Cardiac fibroblast (primary cell): ENCODE measurements at regions not wholly inside any gene's neighbourhood (a gene's known extent, or its start where the extent isn't known, plus 50 kb on each side); places are given as distances from the start of the nearest gene placed in this dataset.
"Not testable (repeated sequence)": the region's sequence is repeated elsewhere in the genome, so short reads cannot be mapped to it uniquely, and the experiment has no call there.

Source experiments
- DNase-seq, 2 donors: peaks; one replicate each; pipeline versions ENCODE4 v3.0.0 to v3.0.0-alpha.2; 2010; ENCODE audit warnings: low read depth in 2 of 2
- H3K4me3 ChIP-seq, 2 donors: replicated peaks in 1 of 2; 1 replicate in 1 of 2; 2 replicates in 1 of 2; pipeline ENCODE4 v1.5.1; 2011; ENCODE audit warnings: low read depth in 2 of 2, low read length in 2 of 2, mild to moderate bottlenecking in 2 of 2, moderate library complexity in 1 of 2
- TF ChIP-seq, protein P1 (sequence below): IDR thresholded peaks from one replicate; pipeline ENCODE4 v1.5.1; 2011; ENCODE audit warnings: low read depth, mild to moderate bottlenecking, low read length, inconsistent platforms

DNA sequence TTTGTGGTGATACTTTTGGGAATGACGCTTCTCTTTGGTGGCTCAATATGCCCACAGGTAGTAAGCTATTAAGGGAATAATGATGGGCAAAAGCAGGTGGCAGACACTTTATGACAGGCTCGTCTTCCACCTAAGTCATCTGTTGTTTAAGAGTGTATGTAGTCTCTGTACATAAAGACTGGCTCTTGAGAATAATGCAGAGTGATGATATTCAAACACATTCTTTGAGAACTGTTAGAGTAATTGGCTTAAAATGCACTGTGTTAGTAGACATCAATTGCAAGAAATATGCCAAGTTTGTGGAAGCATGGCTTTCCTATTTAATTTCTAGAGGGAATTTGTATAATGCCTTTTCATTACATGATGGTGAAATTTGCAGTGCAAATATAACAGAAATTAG is 694.8 kb upstream of the MIS18BP1 start:
- TF ChIP-seq, protein P1, sequence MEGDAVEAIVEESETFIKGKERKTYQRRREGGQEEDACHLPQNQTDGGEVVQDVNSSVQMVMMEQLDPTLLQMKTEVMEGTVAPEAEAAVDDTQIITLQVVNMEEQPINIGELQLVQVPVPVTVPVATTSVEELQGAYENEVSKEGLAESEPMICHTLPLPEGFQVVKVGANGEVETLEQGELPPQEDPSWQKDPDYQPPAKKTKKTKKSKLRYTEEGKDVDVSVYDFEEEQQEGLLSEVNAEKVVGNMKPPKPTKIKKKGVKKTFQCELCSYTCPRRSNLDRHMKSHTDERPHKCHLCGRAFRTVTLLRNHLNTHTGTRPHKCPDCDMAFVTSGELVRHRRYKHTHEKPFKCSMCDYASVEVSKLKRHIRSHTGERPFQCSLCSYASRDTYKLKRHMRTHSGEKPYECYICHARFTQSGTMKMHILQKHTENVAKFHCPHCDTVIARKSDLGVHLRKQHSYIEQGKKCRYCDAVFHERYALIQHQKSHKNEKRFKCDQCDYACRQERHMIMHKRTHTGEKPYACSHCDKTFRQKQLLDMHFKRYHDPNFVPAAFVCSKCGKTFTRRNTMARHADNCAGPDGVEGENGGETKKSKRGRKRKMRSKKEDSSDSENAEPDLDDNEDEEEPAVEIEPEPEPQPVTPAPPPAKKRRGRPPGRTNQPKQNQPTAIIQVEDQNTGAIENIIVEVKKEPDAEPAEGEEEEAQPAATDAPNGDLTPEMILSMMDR: no peak
- DNase-seq: no peak
- no peak overlapping the region for H3K4me3 ChIP-seq

DNA sequence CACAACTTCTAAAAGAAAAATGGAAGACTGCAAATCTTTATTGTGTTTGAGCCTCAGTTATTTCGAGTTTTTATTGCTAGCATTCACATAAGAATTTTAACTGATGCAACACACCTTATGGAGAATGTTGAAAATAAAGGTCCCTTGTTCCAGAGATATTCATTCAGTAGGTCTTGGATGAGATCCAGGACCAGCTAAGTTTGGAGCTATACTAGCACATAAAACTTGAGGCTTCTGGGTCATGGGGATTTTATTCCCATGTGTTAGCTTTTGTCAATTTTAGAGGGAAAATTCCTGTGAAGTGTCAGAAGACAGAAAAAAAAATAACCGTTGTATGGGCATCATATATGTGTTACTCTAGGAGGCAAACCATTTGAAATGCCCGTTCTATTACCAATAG is 693.2 kb upstream of the MIS18BP1 start:
- TF ChIP-seq, protein P1: no peak
- no peak overlapping the region for H3K4me3 ChIP-seq
- DNase-seq: no peak

DNA sequence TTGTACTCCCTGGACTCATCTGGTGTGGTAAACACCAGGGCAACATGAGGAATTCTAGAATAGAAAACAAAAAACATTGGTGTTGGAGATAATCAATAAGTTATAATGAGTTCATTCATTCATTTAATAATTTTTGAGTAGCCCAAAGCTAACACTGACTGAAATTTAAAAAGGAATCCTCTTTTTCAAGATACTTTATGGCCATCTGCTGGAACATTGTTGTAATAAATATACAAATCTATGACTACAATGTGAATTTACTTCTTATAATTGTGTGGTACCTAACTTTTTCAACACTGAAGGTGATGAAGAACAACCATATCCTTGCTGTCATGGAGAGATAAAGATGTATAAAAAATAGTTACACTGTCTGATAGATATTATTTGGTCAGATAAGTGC is 687.3 kb upstream of the MIS18BP1 start:
- DNase-seq: no peak
- TF ChIP-seq, protein P1: no peak
- no peak overlapping the region for H3K4me3 ChIP-seq

DNA sequence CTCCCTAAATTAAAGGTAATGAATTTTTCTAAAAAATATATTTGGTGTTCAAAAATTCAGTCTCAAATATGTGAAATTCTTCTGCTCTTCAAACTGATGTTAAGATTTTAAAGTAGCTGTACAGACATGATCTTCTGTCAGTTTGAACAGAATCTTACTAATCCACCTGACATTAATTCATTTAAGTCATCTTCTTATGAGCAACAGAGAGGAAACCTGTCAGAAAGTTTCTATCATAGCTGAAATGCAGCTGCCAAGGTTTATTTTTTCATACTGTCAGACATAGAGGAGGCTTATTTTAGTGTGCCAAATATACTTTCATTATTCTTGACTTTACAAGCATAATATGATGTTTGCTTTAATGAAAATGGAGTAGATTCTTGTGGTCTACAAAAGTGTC is 686.6 kb upstream of the MIS18BP1 start:
- TF ChIP-seq, protein P1: no peak
- H3K4me3 ChIP-seq: no peak overlapping the region
- no peak for DNase-seq

DNA sequence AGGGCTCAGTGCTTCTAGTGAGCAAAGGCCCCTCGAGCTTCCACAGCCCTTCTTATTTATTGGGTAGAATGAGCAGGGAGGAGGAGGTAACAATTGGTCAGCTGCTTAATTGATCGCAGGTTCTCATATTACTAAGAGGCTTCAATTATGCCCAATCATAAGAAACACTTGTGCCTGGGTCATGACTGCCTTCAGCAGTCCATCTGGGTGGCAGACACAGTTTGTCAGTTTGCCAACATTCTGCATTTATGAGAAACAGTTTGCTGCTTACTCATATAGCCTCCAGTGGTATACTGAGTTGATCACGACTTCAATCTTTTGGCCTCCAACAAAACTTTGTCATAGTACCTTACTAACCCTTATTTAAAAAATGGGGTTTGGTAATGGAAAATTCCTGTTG is 667.0 kb upstream of the MIS18BP1 start:
- H3K4me3 ChIP-seq, DNase-seq: not testable (repeated sequence)

DNA sequence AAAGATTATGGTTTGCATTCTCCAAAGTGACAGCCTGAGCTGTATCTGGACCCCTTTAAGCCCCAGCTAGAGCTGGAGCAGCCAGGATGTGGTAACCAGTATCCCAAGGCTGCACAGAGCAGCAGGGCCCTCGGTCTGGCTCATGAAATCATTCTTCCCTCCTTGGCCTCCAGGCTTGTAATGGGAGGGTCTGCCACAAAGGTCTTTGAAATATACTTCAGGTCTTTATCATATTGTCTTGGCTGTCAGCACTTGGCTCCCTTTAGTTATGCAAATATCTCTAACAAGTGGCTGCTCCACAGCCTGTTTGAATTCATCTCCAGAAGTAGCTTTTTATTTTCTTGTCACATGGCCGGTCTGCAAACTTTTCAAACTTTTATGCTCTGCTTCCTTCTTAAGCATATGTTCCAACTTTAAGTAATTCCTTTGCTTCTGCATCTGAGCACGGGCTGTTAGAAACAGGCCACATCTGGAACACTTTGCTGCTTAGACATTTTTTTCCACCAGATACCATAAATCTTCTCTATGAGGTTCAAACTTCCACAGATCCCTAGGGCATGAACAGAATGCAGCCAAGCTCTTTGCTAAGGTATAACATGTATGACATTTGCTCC is 663.4 kb upstream of the MIS18BP1 start:
- no peak overlapping the region for H3K4me3 ChIP-seq
- TF ChIP-seq, protein P1: no peak
- DNase-seq: no peak

DNA sequence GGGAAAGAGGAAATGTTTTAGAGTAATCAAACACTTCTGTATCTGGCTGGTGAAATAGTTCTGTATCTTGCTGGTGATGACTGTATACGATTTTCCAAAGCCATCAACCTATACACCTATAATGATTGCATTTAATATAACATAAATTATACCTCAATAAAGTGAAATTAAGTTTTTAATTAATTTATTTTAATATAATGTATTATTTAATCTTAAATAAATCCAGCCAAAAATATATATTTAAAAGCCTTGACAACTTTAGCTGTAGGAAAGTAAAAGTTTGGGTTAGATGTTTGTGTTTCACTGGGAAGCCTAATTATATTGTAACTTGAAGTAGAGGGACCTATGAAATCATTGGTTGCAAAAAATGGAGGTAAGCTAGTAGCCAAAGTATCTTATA is 654.8 kb upstream of the MIS18BP1 start:
- no peak for DNase-seq

More for the DNA sequence above, 654.8 kb upstream of the MIS18BP1 start:
- no peak overlapping the region for H3K4me3 ChIP-seq
- TF ChIP-seq, protein P1: no peak
